ENCODE measurements at regions not wholly inside any gene's neighbourhood (a gene's known extent, or its start where the extent isn't known, plus 50 kb on each side); places are given as distances from the start of the nearest gene placed in this dataset.

- Mint-ChIP-seq H3K9me3 (no peaks in the 10 kb centered on the region), H3K27ac (no peak overlapping the region), H3K4me3 (no peak overlapping the region), H3K36me3 (no peaks in the 10 kb centered on the region), H3K27me3 (no peaks in the 10 kb centered on the region), H3K4me1 (no peaks in the 10 kb centered on the region)
- no peak for ATAC-seq
Measured at GRCh38 chr17:56018211-56018610, 135.1 kb upstream of the ANKFN1 start.

DNA sequence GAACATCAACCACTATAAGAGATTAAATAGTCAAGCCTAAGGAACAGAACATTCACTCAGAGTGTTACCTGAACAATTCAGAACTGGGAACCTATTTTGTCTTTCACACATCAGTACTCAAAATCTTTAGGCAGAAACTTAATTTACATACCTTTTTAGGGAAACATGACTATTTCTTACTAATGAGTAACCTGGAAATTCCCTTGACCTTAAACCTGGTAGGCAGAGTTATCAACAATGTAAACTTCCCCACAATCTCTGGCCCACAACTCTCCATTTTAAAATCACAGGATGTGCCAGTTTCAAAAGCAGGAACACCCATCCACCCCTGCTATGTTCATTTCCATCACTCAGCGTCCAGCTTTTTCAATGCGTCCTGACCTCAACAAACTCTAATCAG is 132.9 kb upstream of the ANKFN1 start:
- ATAC-seq: peak; percentile 51
- Mint-ChIP-seq H3K4me1 (no peaks in the 10 kb centered on the region), H3K4me3 (no peak overlapping the region), H3K9me3 (no peaks in the 10 kb centered on the region), H3K27me3 (no peaks in the 10 kb centered on the region), H3K36me3 (no peaks in the 10 kb centered on the region), H3K27ac (no peak overlapping the region)

DNA sequence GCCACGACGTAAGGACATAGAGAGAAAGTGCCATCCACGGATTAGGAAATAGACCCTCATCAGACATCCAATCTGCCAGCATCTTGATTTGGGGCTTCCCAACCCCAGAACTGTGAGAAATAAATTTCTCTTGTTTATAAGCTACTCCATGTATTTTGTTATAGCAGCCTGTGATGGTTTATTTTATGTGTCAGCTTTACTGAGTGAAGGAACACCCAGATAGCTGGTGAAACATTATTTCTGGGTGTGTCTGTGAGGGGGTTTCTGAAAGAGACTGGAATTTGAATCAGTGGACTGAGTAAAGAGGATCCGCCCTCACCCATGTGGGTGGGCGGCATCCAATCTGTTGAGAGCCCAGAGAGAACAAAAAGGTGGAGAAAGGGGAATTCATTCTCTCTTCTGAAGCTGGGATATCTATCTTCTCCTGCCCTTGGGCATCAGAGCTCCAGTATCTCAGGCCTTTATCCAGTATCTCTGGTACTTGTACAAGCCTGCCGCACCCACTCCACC is 131.5 kb upstream of the ANKFN1 start:
- H3K4me3 Mint-ChIP-seq: no peak overlapping the region
- no peak overlapping the region for H3K27ac Mint-ChIP-seq
- H3K36me3 Mint-ChIP-seq: no peaks in the 10 kb centered on the region
- no peaks in the 10 kb centered on the region for H3K4me1 Mint-ChIP-seq
- H3K9me3 Mint-ChIP-seq: peaks cover 3% of the 10 kb centered on the region
- no peaks in the 10 kb centered on the region for H3K27me3 Mint-ChIP-seq
- ATAC-seq: no peak

DNA sequence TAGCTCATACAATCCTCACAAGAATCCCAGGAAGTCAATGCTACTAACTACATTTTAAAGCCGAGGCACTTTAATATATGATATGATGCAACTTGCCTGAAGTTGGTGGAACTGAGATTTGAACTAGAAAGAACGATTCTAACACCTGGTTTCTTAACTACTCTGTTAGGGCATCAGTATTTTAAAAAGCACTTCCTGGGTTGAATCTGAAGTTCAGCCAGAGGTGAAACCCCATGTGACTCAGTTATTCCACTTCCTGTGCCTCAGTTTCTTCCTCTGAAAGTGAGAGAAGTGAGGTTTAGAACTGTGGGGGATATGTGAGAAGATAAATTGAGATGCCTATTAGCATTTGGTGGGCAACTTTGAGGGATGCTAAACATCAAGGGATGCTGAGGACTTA is 129.4 kb upstream of the ANKFN1 start:
- H3K27me3 Mint-ChIP-seq: no peaks in the 10 kb centered on the region
- H3K9me3 Mint-ChIP-seq: peaks cover 3% of the 10 kb centered on the region
- no peak overlapping the region for H3K27ac Mint-ChIP-seq
- no peaks in the 10 kb centered on the region for H3K36me3 Mint-ChIP-seq
- ATAC-seq: no peak
- H3K4me1 Mint-ChIP-seq: no peaks in the 10 kb centered on the region
- H3K4me3 Mint-ChIP-seq: no peak overlapping the region

- peaks cover 3% of the 10 kb centered on the region for H3K9me3 Mint-ChIP-seq
- no peak overlapping the region for H3K4me3 Mint-ChIP-seq
- no peak overlapping the region for H3K27ac Mint-ChIP-seq
- H3K27me3 Mint-ChIP-seq: peaks cover 9% of the 10 kb centered on the region
- H3K36me3 Mint-ChIP-seq: no peaks in the 10 kb centered on the region
- H3K4me1 Mint-ChIP-seq: no peaks in the 10 kb centered on the region
- no peak for ATAC-seq
Measured at GRCh38 chr17:56026915-56027314, 126.4 kb upstream of the ANKFN1 start.

DNA sequence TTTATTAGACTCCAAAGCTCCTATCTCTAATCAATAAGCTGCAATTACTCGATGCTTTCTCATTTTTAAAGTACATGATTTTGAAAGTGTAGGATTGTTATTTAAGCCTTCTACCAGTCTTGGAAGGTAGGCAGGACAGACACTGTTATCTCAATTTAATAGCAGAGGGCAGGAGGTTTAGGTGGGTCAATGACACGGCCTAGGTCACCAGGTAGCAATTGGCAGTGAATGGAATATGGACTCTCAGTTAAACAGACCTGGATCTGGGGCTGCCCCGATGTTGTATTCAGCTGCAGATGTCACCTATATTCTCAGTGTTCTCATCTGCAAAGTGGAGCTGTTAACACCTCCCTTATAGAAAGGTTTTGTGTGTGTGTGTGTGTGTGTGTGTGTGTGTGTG is 124.4 kb upstream of the ANKFN1 start:
- Mint-ChIP-seq H3K27ac (no peak overlapping the region), H3K4me1 (no peaks in the 10 kb centered on the region), H3K36me3 (no peaks in the 10 kb centered on the region), H3K9me3 (peaks cover 3% of the 10 kb centered on the region), H3K27me3 (peaks cover 14% of the 10 kb centered on the region), H3K4me3 (no peak overlapping the region)
- no peak for ATAC-seq

DNA sequence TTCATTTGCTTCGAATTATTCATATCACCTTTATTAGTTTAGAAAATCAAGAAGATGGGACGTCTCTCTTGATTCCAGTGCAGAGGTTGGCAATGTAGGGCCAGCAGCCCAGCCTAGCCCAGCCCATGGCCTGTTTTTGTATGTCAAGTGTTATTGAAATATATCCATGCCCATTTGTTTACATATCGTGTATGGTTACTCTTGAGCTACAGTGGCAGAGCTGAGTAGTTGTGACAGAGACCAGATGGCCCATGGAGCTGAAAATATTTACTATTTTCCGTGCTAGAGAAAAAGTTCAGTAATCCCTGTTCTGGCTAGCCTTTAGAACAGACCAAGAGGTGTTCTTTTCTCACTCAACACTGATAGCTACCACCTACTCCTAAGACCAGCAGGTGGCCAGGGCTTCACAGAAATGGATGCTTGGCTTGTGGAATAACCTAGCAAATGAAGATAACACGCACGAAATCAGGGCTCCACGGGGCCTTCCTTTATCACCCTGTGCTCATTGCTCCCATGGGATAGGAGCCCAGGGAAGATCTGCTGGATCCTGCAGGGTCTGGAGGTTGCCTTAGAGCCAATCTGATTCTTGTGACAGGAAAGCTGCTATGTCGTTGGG is 123.2 kb upstream of the ANKFN1 start:
- Mint-ChIP-seq H3K9me3 (peaks cover 3% of the 10 kb centered on the region), H3K4me1 (no peaks in the 10 kb centered on the region), H3K27me3 (peaks cover 14% of the 10 kb centered on the region), H3K4me3 (no peak overlapping the region), H3K36me3 (no peaks in the 10 kb centered on the region), H3K27ac (no peak overlapping the region)
- no peak for ATAC-seq

DNA sequence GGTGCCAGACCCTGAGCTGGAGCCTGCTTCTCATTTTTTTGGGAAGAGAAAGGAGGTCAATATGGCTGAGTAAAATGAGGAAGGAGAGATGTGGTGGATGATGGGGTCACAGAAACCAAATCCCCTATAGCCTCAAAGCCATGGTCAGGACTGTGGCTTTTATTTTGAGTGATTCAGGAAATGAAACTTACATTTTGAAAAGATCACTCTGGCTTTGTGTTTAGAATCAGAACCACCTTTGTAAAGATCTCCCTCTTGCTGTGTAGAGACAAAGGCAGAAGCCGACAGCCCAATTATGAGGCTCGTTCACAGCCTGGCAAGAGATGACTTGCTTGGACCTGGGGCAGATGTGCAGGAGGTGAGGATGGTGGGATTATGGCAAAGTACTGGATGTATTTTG is 121.6 kb upstream of the ANKFN1 start:
- no peak overlapping the region for H3K4me3 Mint-ChIP-seq
- no peaks in the 10 kb centered on the region for H3K36me3 Mint-ChIP-seq
- H3K27me3 Mint-ChIP-seq: peaks cover 14% of the 10 kb centered on the region
- H3K4me1 Mint-ChIP-seq: no peaks in the 10 kb centered on the region
- peak; percentile 24 for ATAC-seq
- H3K27ac Mint-ChIP-seq: no peak overlapping the region
- no peaks in the 10 kb centered on the region for H3K9me3 Mint-ChIP-seq

DNA sequence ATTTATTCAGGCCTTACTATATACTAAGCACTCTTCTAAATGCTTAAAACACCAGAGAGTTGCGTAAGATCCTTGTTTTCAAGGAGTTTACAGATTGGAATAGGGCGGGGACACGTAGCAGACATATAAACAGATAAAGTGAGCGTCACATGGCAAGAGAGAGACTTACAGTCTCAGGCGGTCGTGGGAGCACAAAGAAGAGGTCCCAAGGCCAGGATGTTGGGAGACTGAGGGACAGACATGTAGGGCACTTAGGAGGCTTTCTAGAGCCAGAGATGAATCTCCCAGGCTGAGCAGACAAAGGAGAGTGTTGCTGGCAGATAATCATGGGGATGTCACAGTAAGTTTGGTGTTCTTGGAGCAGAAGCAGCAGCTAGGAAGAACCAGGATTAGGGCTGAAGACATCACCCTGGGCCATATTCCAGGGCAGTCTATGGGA is 119.1 kb upstream of the ANKFN1 start:
- H3K9me3 Mint-ChIP-seq: no peaks in the 10 kb centered on the region
- H3K4me1 Mint-ChIP-seq: no peaks in the 10 kb centered on the region
- H3K27ac Mint-ChIP-seq: no peak overlapping the region
- no peaks in the 10 kb centered on the region for H3K36me3 Mint-ChIP-seq
- no peak overlapping the region for H3K4me3 Mint-ChIP-seq
- no peak for ATAC-seq
- peaks cover 14% of the 10 kb centered on the region for H3K27me3 Mint-ChIP-seq

DNA sequence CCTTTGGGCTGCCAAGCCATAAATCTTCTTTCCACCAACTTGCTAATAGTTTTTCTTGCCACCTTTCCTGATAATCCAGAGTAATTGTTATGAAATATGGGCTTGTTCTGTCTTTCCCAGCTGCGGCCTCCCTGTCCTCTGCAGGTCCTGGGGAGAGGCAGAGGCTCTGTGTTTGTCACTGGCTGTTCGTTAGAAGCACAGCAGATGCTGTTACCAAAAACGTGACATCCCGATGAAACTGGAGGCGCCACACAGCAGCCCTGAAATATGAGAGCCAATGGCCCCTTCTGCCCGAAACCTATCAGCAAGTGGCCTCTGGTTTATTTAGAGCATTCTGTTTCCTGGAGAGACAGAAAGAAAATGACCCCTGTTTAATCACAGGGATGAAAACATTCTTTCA is 115.1 kb upstream of the ANKFN1 start:
- H3K4me1 Mint-ChIP-seq: no peaks in the 10 kb centered on the region
- no peak overlapping the region for H3K27ac Mint-ChIP-seq
- H3K4me3 Mint-ChIP-seq: no peak overlapping the region
- H3K36me3 Mint-ChIP-seq: no peaks in the 10 kb centered on the region
- no peak for ATAC-seq
- H3K9me3 Mint-ChIP-seq: no peaks in the 10 kb centered on the region
- no peaks in the 10 kb centered on the region for H3K27me3 Mint-ChIP-seq

- ATAC-seq: no peak
- no peaks in the 10 kb centered on the region for H3K27me3 Mint-ChIP-seq
- no peak overlapping the region for H3K27ac Mint-ChIP-seq
- H3K4me3 Mint-ChIP-seq: no peak overlapping the region
- H3K36me3 Mint-ChIP-seq: no peaks in the 10 kb centered on the region
- no peaks in the 10 kb centered on the region for H3K4me1 Mint-ChIP-seq
- no peaks in the 10 kb centered on the region for H3K9me3 Mint-ChIP-seq
Measured at GRCh38 chr17:56045872-56046271, 107.4 kb upstream of the ANKFN1 start.

DNA sequence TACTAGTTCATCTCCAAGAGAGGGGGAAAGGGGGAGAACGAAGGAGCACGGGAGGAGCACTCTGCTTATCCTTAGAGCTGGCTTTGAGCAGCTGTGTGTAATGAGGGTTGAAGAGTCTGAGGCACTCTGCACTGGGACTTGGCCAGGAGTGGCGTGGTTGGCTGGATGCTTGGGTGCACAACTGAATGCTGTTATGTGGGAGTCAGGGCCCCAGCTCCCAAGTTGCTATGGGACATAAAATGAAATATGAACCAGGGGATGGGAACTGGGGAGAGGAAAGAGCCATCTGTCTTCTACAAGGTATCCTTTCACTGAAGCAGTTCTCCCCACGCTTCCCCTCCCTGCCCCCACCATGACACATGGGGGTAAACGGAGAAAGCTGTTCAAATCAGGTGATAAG is 105.9 kb upstream of the ANKFN1 start:
- Mint-ChIP-seq H3K9me3 (peaks cover 2% of the 10 kb centered on the region), H3K4me3 (no peak overlapping the region), H3K36me3 (no peaks in the 10 kb centered on the region), H3K27ac (no peak overlapping the region), H3K4me1 (no peaks in the 10 kb centered on the region), H3K27me3 (no peaks in the 10 kb centered on the region)
- no peak for ATAC-seq

GRCh38 chr17:56057869-56058268 is 95.4 kb upstream of the ANKFN1 start:
- no peak overlapping the region for H3K27ac Mint-ChIP-seq
- no peak for ATAC-seq
- no peak overlapping the region for H3K4me3 Mint-ChIP-seq
- H3K9me3 Mint-ChIP-seq: peaks cover 9% of the 10 kb centered on the region
- no peaks in the 10 kb centered on the region for H3K4me1 Mint-ChIP-seq
- H3K27me3 Mint-ChIP-seq: no peaks in the 10 kb centered on the region
- no peaks in the 10 kb centered on the region for H3K36me3 Mint-ChIP-seq

DNA sequence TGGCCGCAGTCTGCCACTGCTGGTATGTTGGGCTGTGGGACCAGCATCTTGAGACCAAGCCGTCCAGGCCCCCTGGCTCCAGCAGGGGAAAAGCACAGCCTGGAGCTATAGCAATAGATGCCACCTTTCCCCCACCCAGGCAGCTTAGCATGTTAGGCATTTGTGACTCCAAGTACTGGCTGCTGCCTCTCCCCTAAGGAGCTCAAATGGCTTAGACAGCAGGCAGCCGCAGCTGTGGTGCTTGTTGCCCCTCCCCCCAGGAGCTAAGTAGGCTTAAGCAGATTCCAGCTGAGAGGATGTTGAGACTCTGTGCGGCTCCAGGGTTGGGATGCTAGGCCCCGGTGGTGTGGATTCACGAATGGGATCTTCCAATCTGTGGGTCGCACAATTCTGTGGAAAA is 88.8 kb upstream of the ANKFN1 start:
- ATAC-seq: no peak
- Mint-ChIP-seq H3K27ac (no peak overlapping the region), H3K4me3 (no peak overlapping the region), H3K4me1 (no peaks in the 10 kb centered on the region), H3K36me3 (no peaks in the 10 kb centered on the region), H3K9me3 (peaks cover 13% of the 10 kb centered on the region), H3K27me3 (no peaks in the 10 kb centered on the region)

DNA sequence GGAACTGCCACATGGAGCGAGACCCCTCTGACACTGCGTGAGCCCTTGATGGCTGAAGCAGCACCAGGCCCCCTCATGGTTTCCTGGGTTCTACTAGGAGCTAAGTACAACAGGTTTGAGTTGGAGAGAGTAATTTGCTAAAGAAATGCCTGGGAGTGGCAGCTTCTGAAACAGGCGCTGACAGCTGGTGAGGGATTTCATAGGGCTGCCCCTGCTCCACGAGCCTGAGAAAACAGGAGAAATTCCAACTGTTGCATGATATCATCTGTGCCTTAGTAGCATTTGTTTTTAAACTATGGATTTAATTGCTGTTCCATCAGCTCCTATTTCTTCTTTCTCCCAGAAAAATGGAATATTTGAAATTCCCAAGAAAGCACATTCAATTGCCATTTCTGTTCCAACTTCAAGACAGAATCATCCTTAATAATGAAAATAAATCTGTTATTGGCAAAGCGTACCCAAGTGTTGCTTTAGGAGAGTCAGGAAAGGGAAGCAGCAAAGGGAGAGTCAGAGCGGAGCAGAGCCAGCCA is 78.8 kb upstream of the ANKFN1 start:
- no peak for ATAC-seq
- Mint-ChIP-seq H3K4me3 (no peak overlapping the region), H3K9me3 (peaks cover 18% of the 10 kb centered on the region), H3K27me3 (no peaks in the 10 kb centered on the region), H3K27ac (no peak overlapping the region), H3K4me1 (no peaks in the 10 kb centered on the region), H3K36me3 (no peaks in the 10 kb centered on the region)

GRCh38 chr17:56076980-56077379 is 76.3 kb upstream of the ANKFN1 start:
- Mint-ChIP-seq H3K9me3 (peaks cover 15% of the 10 kb centered on the region), H3K4me3 (no peak overlapping the region), H3K4me1 (no peaks in the 10 kb centered on the region), H3K27me3 (no peaks in the 10 kb centered on the region), H3K36me3 (no peaks in the 10 kb centered on the region), H3K27ac (no peak overlapping the region)
- ATAC-seq: no peak

Data from stimulated activated memory B cell treated with anti-CD40 and anti-IgM and Interleukin-4, amounts not matched to agents 10 μg/mL and 1 μg/mL and 100 μg/mL, for 72 hours (primary cell).